SK-N-SH treated with all-trans-retinoic acid at 6 μM for 48 hours (cell line): ENCODE measurements at regions not wholly inside any gene's neighbourhood (a gene's known extent, or its start where the extent isn't known, plus 50 kb on each side); places are given as distances from the start of the nearest gene placed in this dataset.
"Not testable (repeated sequence)": the region's sequence is repeated elsewhere in the genome, so short reads cannot be mapped to it uniquely, and the experiment has no call there.

ENCODE experiments used
- ARNTL ChIP-seq: fragments of 450-650 bp; formaldehyde crosslinking; IDR thresholded peaks from 2 replicates; pipeline ENCODE4 v1.5.0; 2020; ENCODE audit warnings: low read depth, mild to moderate bottlenecking, moderate library complexity, borderline replicate concordance
- BACH2 ChIP-seq: fragments of 250-450 bp; sonication (Bioruptor Pico); IDR thresholded peaks from 2 replicates; pipeline ENCODE4 v1.9.0; 2021; ENCODE audit warnings: mild to moderate bottlenecking, borderline replicate concordance
- ESRRG ChIP-seq: fragments of 250-450 bp; sonication (Bioruptor Pico); IDR thresholded peaks from 2 replicates; pipeline ENCODE4 v1.6.1; 2021; ENCODE audit warnings: mild to moderate bottlenecking
- ISL1 ChIP-seq: fragments of 250-450 bp; sonication (Bioruptor Pico); IDR thresholded peaks from 2 replicates; pipeline ENCODE4 v2.1.2; 2022; ENCODE audit warnings: mild to moderate bottlenecking, moderate library complexity
- RARB ChIP-seq: fragments of 250-450 bp; sonication (Bioruptor Pico); IDR thresholded peaks from 2 replicates; pipeline ENCODE4 v1.8.0; 2021; ENCODE audit warnings: mild to moderate bottlenecking, moderate library complexity
- SNAI2 ChIP-seq: fragments of 250-450 bp; sonication (Bioruptor Pico); IDR thresholded peaks from 2 replicates; pipeline ENCODE4 v1.5.0; 2020; ENCODE audit warnings: mild to moderate bottlenecking, moderate library complexity
- ZFP3 ChIP-seq: fragments of 250-450 bp; sonication (Bioruptor Pico); IDR thresholded peaks from 2 replicates; pipeline ENCODE4 v1.5.0; 2020; ENCODE audit warnings: mild to moderate bottlenecking, moderate library complexity
- ZNF565 ChIP-seq: fragments of 450-650 bp; formaldehyde crosslinking; conservative IDR thresholded peaks from 2 replicates; pipeline ENCODE4 v1.5.0; 2020; ENCODE audit warnings: low read depth, mild to moderate bottlenecking, moderate library complexity
- ZNF8 ChIP-seq: fragments of 450-650 bp; formaldehyde crosslinking; IDR thresholded peaks from 2 replicates; pipeline ENCODE4 v1.5.0; 2020; ENCODE audit warnings: mild to moderate bottlenecking, moderate library complexity
- TF ChIP-seq, protein P1 (sequence below): fragments of 250-450 bp; sonication (Bioruptor Pico); IDR thresholded peaks from 2 replicates; pipeline ENCODE4 v1.5.1; 2020; ENCODE audit warnings: low read depth, mild to moderate bottlenecking, moderate library complexity
- TF ChIP-seq, protein P2 (sequence below): fragments of 250-450 bp; sonication (Bioruptor Pico); IDR thresholded peaks from 2 replicates; pipeline ENCODE4 v1.8.0; 2020; ENCODE audit warnings: mild to moderate bottlenecking, moderate library complexity, borderline replicate concordance

DNA sequence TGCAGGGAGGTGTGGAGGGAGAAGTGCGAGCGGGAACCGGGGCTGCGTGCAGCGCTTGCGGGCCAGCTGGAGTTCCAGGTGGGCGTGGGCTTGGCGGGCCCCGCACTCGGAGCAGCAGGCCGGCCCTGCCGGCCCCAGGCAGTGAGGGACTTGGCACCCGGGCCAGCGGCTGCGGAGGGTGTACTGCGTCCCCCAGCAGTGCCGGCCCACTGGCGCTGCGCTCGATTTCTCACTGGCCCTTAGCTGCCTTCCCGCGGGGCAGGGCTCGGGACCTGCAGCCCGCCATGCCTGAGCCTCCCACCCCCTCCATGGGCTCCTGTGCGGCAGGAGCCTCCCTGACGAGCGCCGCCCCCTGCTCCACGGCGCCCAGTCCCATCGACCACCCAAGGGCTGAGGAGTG lies 712.2 kb upstream of the PKDCC start:
- TF ChIP-seq RARB (CRISPR knock-in tag); ISL1 (CRISPR knock-in tag); ZNF8 (CRISPR knock-in tag); ZFP3 (CRISPR knock-in tag); ZNF565 (CRISPR knock-in tag); ARNTL (CRISPR knock-in tag); BACH2; ESRRG (CRISPR knock-in tag); SNAI2 (CRISPR knock-in tag): not testable (repeated sequence)
- TF ChIP-seq, protein P1, sequence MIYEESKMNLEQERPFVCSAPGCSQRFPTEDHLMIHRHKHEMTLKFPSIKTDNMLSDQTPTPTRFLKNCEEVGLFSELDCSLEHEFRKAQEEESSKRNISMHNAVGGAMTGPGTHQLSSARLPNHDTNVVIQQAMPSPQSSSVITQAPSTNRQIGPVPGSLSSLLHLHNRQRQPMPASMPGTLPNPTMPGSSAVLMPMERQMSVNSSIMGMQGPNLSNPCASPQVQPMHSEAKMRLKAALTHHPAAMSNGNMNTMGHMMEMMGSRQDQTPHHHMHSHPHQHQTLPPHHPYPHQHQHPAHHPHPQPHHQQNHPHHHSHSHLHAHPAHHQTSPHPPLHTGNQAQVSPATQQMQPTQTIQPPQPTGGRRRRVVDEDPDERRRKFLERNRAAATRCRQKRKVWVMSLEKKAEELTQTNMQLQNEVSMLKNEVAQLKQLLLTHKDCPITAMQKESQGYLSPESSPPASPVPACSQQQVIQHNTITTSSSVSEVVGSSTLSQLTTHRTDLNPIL (CRISPR knock-in tag): not testable (repeated sequence)
- TF ChIP-seq, protein P2, sequence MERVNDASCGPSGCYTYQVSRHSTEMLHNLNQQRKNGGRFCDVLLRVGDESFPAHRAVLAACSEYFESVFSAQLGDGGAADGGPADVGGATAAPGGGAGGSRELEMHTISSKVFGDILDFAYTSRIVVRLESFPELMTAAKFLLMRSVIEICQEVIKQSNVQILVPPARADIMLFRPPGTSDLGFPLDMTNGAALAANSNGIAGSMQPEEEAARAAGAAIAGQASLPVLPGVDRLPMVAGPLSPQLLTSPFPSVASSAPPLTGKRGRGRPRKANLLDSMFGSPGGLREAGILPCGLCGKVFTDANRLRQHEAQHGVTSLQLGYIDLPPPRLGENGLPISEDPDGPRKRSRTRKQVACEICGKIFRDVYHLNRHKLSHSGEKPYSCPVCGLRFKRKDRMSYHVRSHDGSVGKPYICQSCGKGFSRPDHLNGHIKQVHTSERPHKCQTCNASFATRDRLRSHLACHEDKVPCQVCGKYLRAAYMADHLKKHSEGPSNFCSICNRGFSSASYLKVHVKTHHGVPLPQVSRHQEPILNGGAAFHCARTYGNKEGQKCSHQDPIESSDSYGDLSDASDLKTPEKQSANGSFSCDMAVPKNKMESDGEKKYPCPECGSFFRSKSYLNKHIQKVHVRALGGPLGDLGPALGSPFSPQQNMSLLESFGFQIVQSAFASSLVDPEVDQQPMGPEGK (CRISPR knock-in tag): not testable (repeated sequence)
